HG03439 (cell line): ENCODE measurements at regions not wholly inside any gene's neighbourhood (a gene's known extent, or its start where the extent isn't known, plus 50 kb on each side); places are given as distances from the start of the nearest gene placed in this dataset.
"Not testable (repeated sequence)": the region's sequence is repeated elsewhere in the genome, so short reads cannot be mapped to it uniquely, and the experiment has no call there.

Source experiments
- ATAC-seq: cut with Tn5 transposase; IDR thresholded peaks from one replicate; pipeline ENCODE4 v1.9.1; 2021; ENCODE audit warnings: mild to moderate bottlenecking, moderate library complexity; ENCODE audit not compliant: unreplicated experiment

DNA sequence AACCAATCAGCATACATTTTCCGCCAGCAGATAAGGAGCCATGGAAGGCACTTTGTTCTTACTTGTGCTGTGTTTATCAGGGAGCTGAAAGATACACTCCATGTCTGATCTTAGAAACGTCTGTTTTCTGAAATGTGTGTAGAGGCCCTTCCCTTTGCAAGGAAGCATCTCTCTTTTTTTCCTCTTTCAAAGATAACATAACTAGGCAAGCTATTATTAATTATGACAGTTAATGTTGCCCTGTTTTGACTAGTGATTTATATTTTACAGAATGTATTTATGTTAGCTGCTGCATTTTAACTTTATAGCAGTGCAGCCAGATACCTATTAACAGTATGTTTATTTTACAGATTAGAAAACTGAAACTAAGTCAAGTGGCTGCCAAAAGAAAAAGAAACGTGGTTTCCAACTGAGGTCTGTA is 683.2 kb upstream of the IGFBP3 start:
- no peak for ATAC-seq

GRCh38 chr7:46603780-46604179 is 682.7 kb upstream of the IGFBP3 start:
- no peak for ATAC-seq

GRCh38 chr7:46603296-46603752 is 682.3 kb upstream of the IGFBP3 start:
- no peak for ATAC-seq

DNA sequence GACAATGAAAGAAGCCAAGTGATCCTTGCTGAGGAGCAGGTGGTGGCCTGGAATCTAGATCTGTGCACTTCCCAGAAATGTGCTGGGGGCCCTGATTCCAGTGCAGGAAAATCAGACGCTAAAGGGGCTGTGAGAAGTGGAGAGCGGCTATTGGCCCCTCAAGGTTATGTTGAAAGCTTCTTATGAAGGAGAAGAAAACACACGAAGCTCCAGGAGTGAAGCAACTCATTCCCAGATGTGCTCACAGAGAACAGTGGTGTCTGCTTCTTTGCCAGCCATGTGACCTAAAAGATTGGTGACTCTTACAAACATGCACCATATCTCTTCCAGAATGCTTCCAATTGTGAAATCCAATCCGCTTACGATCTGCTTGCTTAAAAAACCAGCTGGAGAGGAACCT is 679.3 kb upstream of the IGFBP3 start:
- ATAC-seq: no peak

DNA sequence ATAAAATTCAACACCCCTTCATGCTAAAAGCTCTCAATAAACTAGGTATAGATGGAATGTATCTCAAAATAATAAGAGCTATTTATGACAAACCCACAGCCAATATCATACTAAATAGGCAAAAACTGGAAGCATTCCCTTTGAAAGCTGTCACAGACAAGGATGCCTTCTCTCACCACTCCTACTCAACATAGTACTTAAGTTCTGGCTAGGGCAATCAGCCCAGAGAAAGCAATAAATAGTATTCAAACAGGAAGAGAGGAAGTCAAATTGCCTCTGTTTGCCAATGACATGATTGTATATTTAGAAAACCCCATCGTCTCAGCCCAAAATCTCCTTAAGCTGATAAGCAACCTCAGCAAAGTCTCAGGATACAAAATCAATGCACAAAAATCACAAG is 673.8 kb upstream of the IGFBP3 start:
- not testable (repeated sequence) for ATAC-seq

DNA sequence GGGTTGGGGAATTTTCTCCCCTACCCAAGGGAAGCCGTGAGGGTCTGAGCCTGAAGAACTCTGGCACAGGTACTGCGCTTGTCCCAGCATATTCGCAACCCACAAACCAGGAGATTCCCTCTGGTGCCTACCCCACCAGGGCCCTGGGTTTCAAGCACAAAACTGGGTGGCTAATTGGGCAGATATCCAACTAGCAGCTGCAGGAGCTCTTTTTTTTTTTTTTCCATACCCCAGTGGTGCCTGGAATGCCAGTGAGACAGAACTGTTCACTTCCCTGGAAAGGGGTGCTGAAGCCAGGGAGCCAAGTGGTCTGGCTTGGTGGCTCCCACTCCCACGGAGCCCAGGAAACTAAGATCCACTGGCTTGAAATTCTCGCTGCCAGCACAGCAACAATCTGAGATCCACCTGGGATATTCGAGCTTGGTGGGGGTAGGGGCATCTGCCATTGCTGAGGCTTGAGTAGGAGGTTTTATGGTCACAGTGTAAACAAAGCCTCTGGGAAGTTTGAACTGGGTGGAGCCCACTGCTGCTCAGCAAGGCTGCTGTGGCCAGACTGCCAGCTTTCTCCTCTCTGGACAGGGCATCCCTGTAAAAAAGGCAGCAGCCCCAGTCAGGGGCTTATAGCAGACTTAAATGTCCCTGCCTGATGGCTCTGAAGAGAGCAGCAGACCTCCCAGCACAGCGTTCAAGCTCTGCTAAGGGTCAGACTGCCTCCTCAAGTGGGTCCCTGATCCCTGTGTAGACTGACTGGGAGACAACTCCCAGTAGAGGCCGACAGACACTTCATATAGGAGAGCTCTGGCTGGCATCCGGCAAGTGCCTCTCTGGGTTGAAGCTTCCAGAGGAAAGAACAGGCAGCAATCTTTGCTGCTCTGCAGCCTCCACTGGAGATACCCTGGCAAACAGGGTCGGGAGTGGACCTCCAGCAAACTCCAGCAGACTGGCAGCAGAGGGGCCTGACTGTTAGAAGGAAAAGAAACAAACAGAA is 670.1 kb upstream of the IGFBP3 start:
- ATAC-seq: not testable (repeated sequence)

DNA sequence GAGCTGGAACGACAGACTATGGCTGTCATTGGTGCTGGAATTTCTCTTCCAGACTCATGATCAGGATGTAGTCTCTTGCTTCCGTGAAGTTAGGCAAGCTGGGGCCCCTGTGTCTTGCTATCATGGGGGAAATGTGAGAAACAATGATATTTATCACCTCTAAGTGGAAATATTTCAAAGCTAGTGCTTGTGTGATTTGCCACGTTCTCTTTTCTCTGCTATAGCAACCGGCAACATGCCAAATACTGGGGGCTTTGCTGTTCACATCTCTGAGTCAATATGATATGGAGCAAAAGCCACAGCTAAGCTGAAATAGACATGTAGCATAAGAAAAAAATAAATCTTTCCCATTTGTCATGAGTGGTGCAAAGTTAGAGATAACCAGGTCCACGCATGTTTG is 668.2 kb upstream of the IGFBP3 start:
- ATAC-seq: no peak

GRCh38 chr7:46586406-46586805 is 665.3 kb upstream of the IGFBP3 start:
- no peak for ATAC-seq

GRCh38 chr7:46583656-46584055 is 662.6 kb upstream of the IGFBP3 start:
- ATAC-seq: no peak

- ATAC-seq: no peak
Observed at GRCh38 chr7:46581268-46581667, 660.2 kb upstream of the IGFBP3 start.

DNA sequence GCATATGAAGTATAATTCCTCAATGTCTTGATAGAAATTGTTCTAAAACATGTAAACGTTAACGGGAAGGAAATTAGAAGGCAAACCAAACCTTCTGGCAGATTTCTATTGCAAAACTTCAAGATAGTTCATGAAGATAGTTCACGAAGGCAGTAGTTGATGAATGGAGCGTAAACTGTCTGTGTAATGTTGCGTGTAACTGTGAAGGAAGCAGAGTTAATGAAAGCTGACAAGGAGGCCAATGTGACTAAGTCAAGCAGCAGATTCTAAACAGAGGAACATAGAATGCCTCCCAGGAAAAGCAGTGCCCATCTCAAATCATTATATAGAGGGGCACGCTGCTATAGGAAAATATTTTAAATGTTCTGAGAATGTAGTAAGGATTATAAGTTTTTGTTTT is 659.7 kb upstream of the IGFBP3 start:
- no peak for ATAC-seq

GRCh38 chr7:46577394-46577793 is 656.3 kb upstream of the IGFBP3 start:
- no peak for ATAC-seq

GRCh38 chr7:46576950-46577349 is 655.9 kb upstream of the IGFBP3 start:
- no peak for ATAC-seq

DNA sequence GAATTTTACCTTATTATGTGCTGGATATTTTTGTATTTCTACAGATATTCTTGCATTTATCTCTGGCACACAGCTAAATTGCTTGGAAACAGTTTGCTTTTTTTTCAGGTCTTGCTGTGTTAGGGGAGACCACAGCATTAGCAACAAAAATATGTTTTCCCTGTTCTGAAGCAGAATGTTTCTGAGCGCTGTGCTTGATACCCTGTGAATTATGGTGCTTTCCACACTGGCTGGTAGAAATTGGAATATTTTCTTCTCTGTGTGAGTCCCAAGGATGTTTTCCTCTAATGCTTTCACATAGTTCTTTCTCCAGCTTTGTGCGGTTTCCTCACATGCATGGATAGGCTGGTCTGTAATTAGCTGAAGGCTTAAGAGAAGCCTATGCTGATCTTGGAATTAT is 651.6 kb upstream of the IGFBP3 start:
- ATAC-seq: no peak

DNA sequence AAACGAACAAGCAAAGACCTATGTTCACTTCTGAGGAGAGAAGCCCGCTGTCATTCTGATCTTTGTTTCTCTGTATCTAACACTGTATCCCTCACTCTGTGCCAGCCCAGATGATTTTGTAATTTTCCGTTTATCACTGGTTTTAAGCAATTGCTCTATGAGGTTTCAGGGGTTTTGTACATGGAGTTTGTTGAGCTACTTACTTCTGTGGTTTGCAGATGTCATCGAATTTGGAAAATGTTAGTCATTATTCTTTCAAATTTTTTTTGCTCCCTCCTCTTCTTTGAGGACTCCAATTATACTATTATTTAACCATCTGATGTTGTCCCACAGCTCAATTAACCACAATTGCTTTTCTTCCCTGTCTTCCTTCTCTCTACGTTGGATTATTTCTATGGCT is 650.9 kb upstream of the IGFBP3 start:
- ATAC-seq: no peak

DNA sequence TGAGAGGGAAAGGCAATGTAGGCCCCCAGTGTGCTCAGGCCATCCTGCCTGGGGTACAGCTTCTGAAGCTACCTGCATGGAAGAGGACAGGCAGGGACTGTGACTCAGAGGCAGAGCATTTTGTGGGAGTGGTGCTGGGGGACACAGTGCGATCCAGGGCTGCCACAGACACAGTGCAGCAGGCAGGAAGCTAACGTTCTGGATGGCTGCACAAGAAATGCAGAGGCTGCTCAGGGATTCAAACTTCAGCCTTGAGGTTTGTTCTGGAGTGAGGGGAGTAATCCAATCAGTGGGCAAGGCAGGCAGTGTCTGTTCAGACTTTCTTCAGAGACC is 648.0 kb upstream of the IGFBP3 start:
- ATAC-seq: no peak

DNA sequence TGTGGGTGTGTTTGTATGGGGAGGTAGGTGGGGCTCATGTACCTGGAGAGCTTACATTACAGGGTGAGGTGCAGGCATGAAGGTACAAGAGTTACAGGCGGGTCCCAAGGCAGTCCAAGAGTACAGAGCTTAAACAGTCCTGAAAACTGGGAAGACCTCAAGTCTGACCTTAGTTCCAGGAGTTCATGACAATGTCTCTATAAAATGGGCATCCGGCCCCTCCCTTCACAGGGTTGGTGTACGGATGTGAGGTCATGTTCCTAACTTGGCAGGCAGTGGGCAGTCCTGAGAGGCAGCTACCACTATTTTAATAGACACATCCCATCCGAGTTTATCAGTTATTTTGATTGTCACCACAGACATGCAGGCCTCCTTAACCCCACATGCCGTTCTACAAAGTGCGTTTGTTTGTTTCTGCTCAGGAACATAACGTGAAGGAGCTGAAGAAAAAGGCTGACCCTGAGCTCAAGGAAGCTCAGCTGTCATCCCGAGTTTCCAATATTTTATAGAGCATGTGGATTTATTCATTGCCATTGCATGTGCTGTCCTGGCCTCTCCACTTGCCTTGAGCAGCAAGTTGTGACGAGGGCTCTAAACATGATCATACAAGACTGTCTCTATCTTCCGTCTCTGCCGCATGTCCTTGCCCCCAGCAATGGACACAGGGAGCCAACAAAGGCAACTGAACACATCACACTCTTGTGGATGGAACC is 647.5 kb upstream of the IGFBP3 start:
- ATAC-seq: no peak

DNA sequence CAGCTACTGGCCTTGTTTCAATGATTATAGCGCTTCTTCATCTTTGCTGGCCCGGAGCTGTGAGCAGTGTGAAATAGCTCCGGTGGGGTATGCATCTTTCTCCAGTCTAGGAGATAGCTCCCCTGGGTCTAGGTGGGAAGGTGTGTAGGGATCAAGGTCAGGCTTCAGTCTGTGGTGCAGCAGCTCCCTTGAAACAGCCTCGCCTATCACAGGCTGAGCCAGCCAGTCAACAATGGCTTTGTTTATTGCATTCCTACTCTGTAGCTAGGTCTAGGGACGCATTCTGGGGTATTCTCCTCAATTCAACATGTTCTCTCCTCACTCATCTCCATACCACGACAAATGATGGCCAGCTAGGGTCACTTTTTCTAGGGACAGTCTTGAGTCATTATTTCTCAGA is 646.8 kb upstream of the IGFBP3 start:
- ATAC-seq: no peak

- no peak for ATAC-seq
Observed at GRCh38 chr7:46566097-46566774, 645.2 kb upstream of the IGFBP3 start.

GRCh38 chr7:46565253-46566096 is 644.4 kb upstream of the IGFBP3 start:
- ATAC-seq: no peak
